ENCODE measurements at regions not wholly inside any gene's neighbourhood (a gene's known extent, or its start where the extent isn't known, plus 50 kb on each side); places are given as distances from the start of the nearest gene placed in this dataset.

DNA sequence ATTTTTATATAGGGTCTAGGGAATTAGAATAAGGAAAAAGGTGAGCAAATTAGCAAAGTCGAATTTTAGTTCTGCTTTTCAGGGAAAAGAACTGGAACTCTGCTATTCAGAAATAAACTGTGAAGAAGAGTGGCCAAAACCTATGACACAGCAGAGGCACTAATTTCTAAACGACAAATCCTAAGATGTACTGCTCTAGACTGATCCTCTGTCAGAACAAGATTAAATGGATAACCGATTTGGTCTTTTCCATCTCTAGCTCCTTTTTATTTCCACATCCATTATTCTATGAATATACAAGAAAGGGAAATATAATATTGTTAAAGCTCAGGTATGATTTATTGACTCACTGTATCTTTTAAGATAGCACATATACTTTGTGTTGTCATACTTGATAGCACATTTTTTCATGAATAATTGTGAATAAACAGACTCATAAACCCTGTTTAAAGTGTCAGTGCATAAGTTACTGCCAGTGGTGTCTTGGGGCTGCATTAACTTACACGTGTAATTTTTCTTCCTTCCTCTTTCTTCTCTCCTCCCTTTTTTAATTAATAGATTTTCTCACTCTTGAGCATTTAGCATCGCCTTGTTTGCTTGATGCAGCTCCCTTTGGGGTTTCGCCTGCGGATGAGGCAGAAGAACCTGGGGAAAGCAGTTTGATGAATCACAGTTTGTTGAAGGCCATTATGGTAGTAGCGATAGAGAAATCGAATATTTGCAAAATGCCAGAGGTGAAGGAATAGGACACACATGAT, 496.6 kb downstream of the ADGRL2 start:
- DNase-seq (ENCODE audit: low spot score) = no peak

- DNase-seq (ENCODE audit: low spot score) = no peak
These were observed 486.8 kb downstream of the ADGRL2 start for GRCh38 chr1:82287556-82287955.

GRCh38 chr1:82284213-82284612, 483.5 kb downstream of the ADGRL2 start:
- DNase-seq (ENCODE audit: low spot score) = no peak

DNA sequence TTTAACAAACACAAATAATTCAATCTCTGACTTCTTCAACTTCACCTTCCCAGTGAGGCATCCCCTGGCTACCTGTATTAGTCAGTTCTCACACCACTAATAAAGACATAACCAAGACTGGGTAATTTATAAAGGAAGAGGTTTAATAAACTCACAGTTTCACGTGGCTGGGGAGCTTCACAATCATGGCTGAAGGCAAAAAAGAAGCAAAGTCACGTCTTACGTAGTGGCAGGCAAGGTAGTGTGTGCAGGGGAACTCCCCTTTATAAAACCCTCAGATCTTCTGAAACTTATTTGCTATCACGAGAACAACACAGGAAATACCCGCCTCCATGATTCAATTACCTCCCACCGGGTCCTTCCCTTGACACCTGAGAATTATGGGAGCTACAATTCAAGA, 478.5 kb downstream of the ADGRL2 start:
- no peak for DNase-seq (ENCODE audit: low spot score)

DNA sequence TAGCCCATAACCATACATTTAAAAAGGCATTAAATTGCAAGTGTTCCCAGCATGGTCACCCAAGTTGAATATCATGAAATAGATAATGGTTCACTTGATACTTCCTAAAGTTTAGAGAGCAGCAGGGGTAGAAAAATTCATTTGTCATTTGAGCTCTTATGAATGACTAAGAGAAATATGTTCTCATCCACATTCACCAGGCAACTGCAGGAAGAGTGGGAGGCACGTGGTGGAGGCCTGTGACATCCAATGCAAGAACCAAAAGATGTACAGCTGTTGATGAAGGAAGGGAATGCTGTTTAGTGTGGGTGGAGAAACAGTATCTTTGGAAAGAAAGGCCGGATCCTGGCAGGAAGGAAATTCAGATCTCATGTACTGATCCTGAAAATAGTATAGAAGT, 473.1 kb downstream of the ADGRL2 start:
- no peak for DNase-seq (ENCODE audit: low spot score)

DNA sequence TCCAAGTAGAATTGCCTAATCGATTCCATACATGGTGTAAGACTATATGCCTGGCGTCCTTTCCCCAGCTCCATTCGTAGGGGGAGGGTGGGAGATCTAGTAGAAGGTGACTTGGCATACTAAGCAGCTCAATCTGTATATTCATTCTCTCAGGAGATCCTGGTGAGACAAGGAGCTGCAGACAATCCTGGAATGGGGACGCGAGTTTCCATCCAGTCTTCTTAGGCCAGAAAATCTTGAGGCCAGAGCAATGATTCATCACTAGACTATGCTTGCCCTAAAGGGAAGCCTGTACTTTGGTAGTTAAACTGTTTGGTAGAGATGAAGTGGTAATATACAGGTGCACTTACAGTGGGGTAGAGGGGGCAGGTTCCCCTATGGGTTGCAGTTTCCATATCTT, 468.7 kb downstream of the ADGRL2 start:
- DNase-seq (ENCODE audit: low spot score) = peak; percentile 33

DNA sequence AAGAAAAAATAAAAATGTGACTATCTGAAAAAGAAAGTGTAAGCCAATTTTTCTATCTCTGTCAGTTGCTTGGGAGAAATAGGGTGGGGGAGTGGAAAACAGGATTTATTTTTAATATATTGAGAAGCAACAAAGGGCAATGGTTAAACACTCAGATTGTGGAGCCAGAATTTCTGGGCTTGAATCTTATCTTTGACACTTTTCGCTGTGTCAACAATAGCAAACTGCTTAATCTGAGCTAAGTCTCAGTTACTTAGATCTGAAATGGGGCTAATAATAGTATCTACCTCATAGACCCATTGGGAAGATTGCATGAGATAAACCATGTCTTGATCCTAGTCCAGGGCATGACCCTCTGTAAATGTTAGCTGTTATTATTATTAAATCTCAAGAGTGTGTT, 468.1 kb downstream of the ADGRL2 start:
- DNase-seq (ENCODE audit: low spot score) = no peak

- no peak for DNase-seq (ENCODE audit: low spot score)
These were observed 465.6 kb downstream of the ADGRL2 start for GRCh38 chr1:82266351-82266750.

- DNase-seq (ENCODE audit: low spot score) = no peak
These were observed 464.7 kb downstream of the ADGRL2 start for GRCh38 chr1:82265436-82265835.

DNA sequence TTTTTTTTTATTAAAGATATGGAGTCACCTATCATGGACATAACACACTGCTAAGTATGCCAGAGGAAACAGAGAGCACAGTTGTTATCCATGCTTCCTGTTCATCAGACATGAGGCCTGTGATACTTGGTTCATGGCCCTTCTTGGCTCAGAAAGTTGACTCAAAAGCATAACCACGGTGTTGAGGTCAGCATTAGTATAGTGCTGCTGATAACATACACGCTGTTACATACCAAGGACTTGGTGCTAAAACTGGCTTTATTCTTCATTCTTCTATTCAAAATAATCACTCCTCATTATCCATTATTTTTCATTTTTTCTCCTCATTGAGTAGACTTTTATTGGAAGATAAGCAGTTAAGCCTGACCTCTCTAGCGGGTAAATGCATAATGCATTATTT, 464.1 kb downstream of the ADGRL2 start:
- DNase-seq (ENCODE audit: low spot score) = no peak

GRCh38 chr1:82263396-82263795, 462.7 kb downstream of the ADGRL2 start:
- DNase-seq (ENCODE audit: low spot score) = no peak

- no peak for DNase-seq (ENCODE audit: low spot score)
These were observed 459.9 kb downstream of the ADGRL2 start for GRCh38 chr1:82260666-82261065.

DNA sequence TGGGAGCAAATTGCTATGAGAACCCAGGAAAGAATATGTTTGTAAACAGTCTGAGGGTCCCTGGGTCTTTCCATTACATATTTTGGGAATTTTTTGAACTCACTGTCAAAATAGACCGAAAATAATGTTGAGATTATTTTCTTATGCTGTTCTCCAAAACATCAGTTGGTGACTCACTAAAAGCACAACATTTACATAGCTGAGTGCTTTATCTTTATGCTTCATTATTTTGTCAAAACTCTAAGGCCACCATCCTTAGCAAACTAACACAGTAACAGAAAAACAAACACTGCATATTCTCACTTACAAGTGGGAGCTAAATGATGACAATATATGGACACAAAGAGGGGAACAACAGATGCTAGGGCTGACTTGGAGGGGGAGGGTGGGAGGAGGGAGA, 459.3 kb downstream of the ADGRL2 start:
- no peak for DNase-seq (ENCODE audit: low spot score)

- no peak for DNase-seq (ENCODE audit: low spot score)
These were observed 458.2 kb downstream of the ADGRL2 start for GRCh38 chr1:82258887-82259286.

- DNase-seq (ENCODE audit: low spot score) = no peak
These were observed 445.3 kb downstream of the ADGRL2 start for GRCh38 chr1:82246050-82246449.

GRCh38 chr1:82245345-82246014, 444.7 kb downstream of the ADGRL2 start:
- DNase-seq (ENCODE audit: low spot score) = no peak

DNA sequence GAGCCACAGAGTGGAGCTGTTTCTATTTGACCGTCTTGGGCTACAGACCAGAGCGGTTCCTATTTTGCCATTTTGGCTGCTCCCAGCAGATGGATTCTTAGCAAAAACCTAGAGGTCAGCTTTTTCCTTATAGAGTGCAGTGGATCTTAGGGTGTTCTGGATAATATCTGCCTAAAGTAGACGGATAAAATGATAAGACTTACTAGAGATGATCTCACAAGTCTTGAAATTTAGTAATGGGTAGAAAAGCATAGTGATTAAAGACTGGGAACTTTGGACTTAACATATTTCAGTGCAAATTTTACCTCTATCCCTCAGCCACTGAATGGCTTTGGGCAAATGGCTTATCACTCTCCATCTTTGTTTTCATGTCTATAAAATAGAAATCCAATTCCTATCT, 439.8 kb downstream of the ADGRL2 start:
- no peak for DNase-seq (ENCODE audit: low spot score)

GRCh38 chr1:82230667-82231066, 429.9 kb downstream of the ADGRL2 start:
- no peak for DNase-seq (ENCODE audit: low spot score)

GRCh38 chr1:82227306-82228095, 426.8 kb downstream of the ADGRL2 start:
- no peak for DNase-seq (ENCODE audit: low spot score)

GRCh38 chr1:82226186-82226505, 425.4 kb downstream of the ADGRL2 start:
- no peak for DNase-seq (ENCODE audit: low spot score)

DNA sequence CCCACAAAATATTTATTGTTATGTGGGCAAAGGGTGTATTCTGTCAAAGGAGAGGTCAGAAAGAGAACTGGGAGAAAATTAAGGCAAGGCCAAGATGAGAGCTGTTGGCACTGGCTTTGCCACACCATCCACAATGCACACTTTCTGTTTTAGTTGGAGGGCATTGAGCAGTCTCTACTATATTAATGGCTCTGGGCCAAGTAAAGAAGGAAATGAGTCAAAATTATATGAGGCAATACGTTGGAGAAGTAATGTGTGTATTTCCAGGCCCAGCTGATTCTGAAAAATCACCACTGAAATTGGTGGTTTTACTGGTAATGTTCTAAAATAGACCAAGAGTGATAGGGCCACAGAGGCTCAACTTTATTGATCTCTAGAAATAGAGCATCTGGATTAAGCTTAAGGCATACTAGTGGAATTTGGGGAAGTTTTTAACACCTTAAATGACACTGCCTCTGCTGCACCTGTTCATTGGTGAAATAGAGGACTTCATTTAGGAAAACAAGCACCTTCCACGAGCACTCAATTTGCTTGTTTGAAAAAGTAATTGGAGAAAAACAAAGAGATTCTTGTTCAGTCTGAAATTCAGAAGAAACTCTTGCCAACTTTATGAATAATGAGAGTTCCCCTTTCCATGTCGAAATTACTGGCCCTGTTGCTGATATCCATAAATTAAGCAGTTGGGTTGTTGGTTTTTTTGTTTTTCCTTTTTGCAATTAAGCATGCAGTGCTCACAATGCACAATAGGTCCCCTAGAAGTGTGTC, 424.9 kb downstream of the ADGRL2 start:
- peak; percentile 43 for DNase-seq (ENCODE audit: low spot score)

GRCh38 chr1:82223091-82223490, 422.4 kb downstream of the ADGRL2 start:
- no peak for DNase-seq (ENCODE audit: low spot score)

Measured in A172 (cell line).